OCI-LY7 (cell line): ENCODE measurements at regions not wholly inside any gene's neighbourhood (a gene's known extent, or its start where the extent isn't known, plus 50 kb on each side); places are given as distances from the start of the nearest gene placed in this dataset.

Experiments used
- CTCF ChIP-seq: fragments of 200-600 bp; sonication (generic); conservative IDR thresholded peaks from 2 replicates; pipeline ENCODE4 v1.5.1; 2014; ENCODE audit warnings: mild to moderate bottlenecking, antibody characterized with exemption, low read length, moderate library complexity, mixed read lengths
- EZH2phosphoT487 ChIP-seq: fragments of 200-600 bp; sonication (generic); IDR thresholded peaks from 2 replicates; pipeline ENCODE4 v1.6.1; 2018; ENCODE audit warnings: low read depth, borderline replicate concordance, mild to moderate bottlenecking, mixed run types, antibody characterized with exemption, low read length, moderate library complexity, mixed read lengths

GRCh38 chr6:62345446-62345845 is 59.4 kb upstream of the KHDRBS2 start:
- TF ChIP-seq CTCF (no peak), EZH2phosphoT487 (no peak)
